GM18511 (cell line): ENCODE measurements at regions not wholly inside any gene's neighbourhood (a gene's known extent, or its start where the extent isn't known, plus 50 kb on each side); places are given as distances from the start of the nearest gene placed in this dataset.

ENCODE experiments used
- ATAC-seq: cut with Tn5 transposase; IDR thresholded peaks from one replicate; pipeline ENCODE4 v1.9.1; 2021; ENCODE audit warnings: mild to moderate bottlenecking, moderate library complexity; ENCODE audit not compliant: unreplicated experiment

- no peak for ATAC-seq
Measured at GRCh38 chr6:33952016-33952415, 148.2 kb upstream of the MLN start.

- ATAC-seq: no peak
Measured at GRCh38 chr6:33950891-33951889, 147.4 kb upstream of the MLN start.

GRCh38 chr6:33950472-33950881 lies 146.7 kb upstream of the MLN start:
- no peak for ATAC-seq

- ATAC-seq: no peak
Measured at GRCh38 chr6:33949877-33950435, 146.2 kb upstream of the MLN start.

GRCh38 chr6:33949111-33949510 lies 145.3 kb upstream of the MLN start:
- no peak for ATAC-seq

GRCh38 chr6:33947916-33948594 lies 144.3 kb upstream of the MLN start:
- ATAC-seq: no peak

GRCh38 chr6:33947047-33947446 lies 143.2 kb upstream of the MLN start:
- ATAC-seq: no peak

- ATAC-seq: no peak
Measured at GRCh38 chr6:33945931-33946330, 142.1 kb upstream of the MLN start.

- ATAC-seq: no peak
Measured at GRCh38 chr6:33944686-33945411, 141.0 kb upstream of the MLN start.

GRCh38 chr6:33936886-33937285 lies 133.1 kb upstream of the MLN start:
- ATAC-seq: no peak

GRCh38 chr6:33935439-33936080 lies 131.8 kb upstream of the MLN start:
- no peak for ATAC-seq

GRCh38 chr6:33934731-33935270 lies 131.0 kb upstream of the MLN start:
- no peak for ATAC-seq

- ATAC-seq: no peak
Measured at GRCh38 chr6:33933101-33933500, 129.3 kb upstream of the MLN start.

GRCh38 chr6:33931799-33932198 lies 128.0 kb upstream of the MLN start:
- ATAC-seq: no peak

- ATAC-seq: no peak
Measured at GRCh38 chr6:33929575-33930288, 125.9 kb upstream of the MLN start.

- no peak for ATAC-seq
Measured at GRCh38 chr6:33927616-33928015, 123.8 kb upstream of the MLN start.

- no peak for ATAC-seq
Measured at GRCh38 chr6:33927112-33927511, 123.3 kb upstream of the MLN start.

- ATAC-seq: no peak
Measured at GRCh38 chr6:33926451-33926850, 122.6 kb upstream of the MLN start.

GRCh38 chr6:33925936-33926335 lies 122.1 kb upstream of the MLN start:
- ATAC-seq: no peak

- ATAC-seq: no peak
Measured at GRCh38 chr6:33925210-33925609, 121.4 kb upstream of the MLN start.
